Muscle of leg (tissue), 3 donors: ENCODE measurements at regions not wholly inside any gene's neighbourhood (a gene's known extent, or its start where the extent isn't known, plus 50 kb on each side); places are given as distances from the start of the nearest gene placed in this dataset.

ENCODE experiments used
- DNase-seq: peaks from one replicate; pipeline ENCODE4 v3.0.0; 2013
- H3K27ac ChIP-seq: one replicate; pipeline ENCODE4 v1.5.1; 2013; ENCODE audit warnings: mild to moderate bottlenecking, low read length, control low read depth
- H3K27me3 ChIP-seq: one replicate; pipeline ENCODE4 v1.6.1; 2013; ENCODE audit warnings: low read length; ENCODE audit not compliant: control insufficient read depth, insufficient read depth
- H3K36me3 ChIP-seq: one replicate; pipeline ENCODE4 v1.6.1; 2013; ENCODE audit warnings: low read length; ENCODE audit not compliant: control insufficient read depth, insufficient read depth
- H3K4me1 ChIP-seq: one replicate; pipeline ENCODE4 v1.6.1; 2013; ENCODE audit warnings: low read length; ENCODE audit not compliant: control insufficient read depth, insufficient read depth
- H3K4me3 ChIP-seq: one replicate; pipeline ENCODE4 v1.5.1; 2013; ENCODE audit warnings: low read length, control low read depth
- H3K9me3 ChIP-seq: replicated peaks from 2 replicates; pipeline ENCODE4 v1.6.1; 2013; ENCODE audit warnings: low read depth, low read length; ENCODE audit not compliant: control insufficient read depth
- WGBS: methylation state at CpG from one replicate; pipeline ENCODE4 v1.1.5; 2013; ENCODE audit warnings: missing lambda C conversion rate; ENCODE audit not compliant: insufficient coverage; 5-methylcytosine and 5-hydroxymethylcytosine counted together

- Histone ChIP-seq H3K36me3 (no peaks in the 10 kb centered on the region), H3K4me3 (no peak overlapping the region), H3K27ac (peak overlapping the region; percentile 65), H3K4me1 (peaks cover 3% of the 10 kb centered on the region), H3K9me3 (no peaks in the 10 kb centered on the region), H3K27me3 (no peaks in the 10 kb centered on the region)
- DNase-seq: no peak
- no CpG with 5 or more reads among the region's 9 CpGs for WGBS
Measured at GRCh38 chr2:182521453-182522404, 94.9 kb upstream of the PDE1A start.

GRCh38 chr2:182522405-182522896, 95.6 kb upstream of the PDE1A start:
- H3K36me3 ChIP-seq: no peaks in the 10 kb centered on the region
- 11% methylated on average over 1 of the region's 6 CpGs for WGBS
- peak overlapping the region; percentile 65 for H3K27ac ChIP-seq
- peaks cover 3% of the 10 kb centered on the region for H3K4me1 ChIP-seq
- H3K9me3 ChIP-seq: no peaks in the 10 kb centered on the region
- no peak overlapping the region for H3K4me3 ChIP-seq
- no peaks in the 10 kb centered on the region for H3K27me3 ChIP-seq
- DNase-seq: peak; percentile 42

- H3K27me3 ChIP-seq: no peaks in the 10 kb centered on the region
- no peaks in the 10 kb centered on the region for H3K9me3 ChIP-seq
- peaks cover 3% of the 10 kb centered on the region for H3K4me1 ChIP-seq
- H3K27ac ChIP-seq: peak overlapping the region; percentile 65
- 17% methylated on average over 2 of the region's 4 CpGs for WGBS
- no peaks in the 10 kb centered on the region for H3K36me3 ChIP-seq
- DNase-seq: peak; percentile 74
- H3K4me3 ChIP-seq: no peak overlapping the region
Measured at GRCh38 chr2:182522972-182523473, 96.2 kb upstream of the PDE1A start.

GRCh38 chr2:182530636-182531035, 103.8 kb upstream of the PDE1A start:
- no peaks in the 10 kb centered on the region for H3K36me3 ChIP-seq
- no peak overlapping the region for H3K27ac ChIP-seq
- H3K9me3 ChIP-seq: no peaks in the 10 kb centered on the region
- no peaks in the 10 kb centered on the region for H3K27me3 ChIP-seq
- no peak for DNase-seq
- H3K4me3 ChIP-seq: no peak overlapping the region
- H3K4me1 ChIP-seq: no peaks in the 10 kb centered on the region

- H3K27ac ChIP-seq: no peak overlapping the region
- peaks cover 2% of the 10 kb centered on the region for H3K4me1 ChIP-seq
- H3K9me3 ChIP-seq: no peaks in the 10 kb centered on the region
- H3K36me3 ChIP-seq: no peaks in the 10 kb centered on the region
- no CpG with 5 or more reads among the region's 1 CpG for WGBS
- H3K4me3 ChIP-seq: no peak overlapping the region
- DNase-seq: peak; percentile 13
- no peaks in the 10 kb centered on the region for H3K27me3 ChIP-seq
Measured at GRCh38 chr2:182540252-182540651, 113.4 kb upstream of the PDE1A start.

GRCh38 chr2:182541268-182541667, 114.4 kb upstream of the PDE1A start:
- Histone ChIP-seq H3K27me3 (no peaks in the 10 kb centered on the region), H3K27ac (no peak overlapping the region), H3K4me3 (no peak overlapping the region), H3K9me3 (no peaks in the 10 kb centered on the region), H3K4me1 (peaks cover 2% of the 10 kb centered on the region), H3K36me3 (no peaks in the 10 kb centered on the region)
- no peak for DNase-seq

GRCh38 chr2:182542501-182543258, 115.8 kb upstream of the PDE1A start:
- H3K4me1 ChIP-seq: peaks cover 2% of the 10 kb centered on the region
- H3K27ac ChIP-seq: no peak overlapping the region
- H3K27me3 ChIP-seq: no peaks in the 10 kb centered on the region
- no peak overlapping the region for H3K4me3 ChIP-seq
- H3K36me3 ChIP-seq: no peaks in the 10 kb centered on the region
- H3K9me3 ChIP-seq: no peaks in the 10 kb centered on the region
- peak; percentile 26 for DNase-seq
- no CpG with 5 or more reads among the region's 6 CpGs for WGBS

- WGBS: no CpG with 5 or more reads among the region's 3 CpGs
- no peaks in the 10 kb centered on the region for H3K9me3 ChIP-seq
- no peak for DNase-seq
- no peaks in the 10 kb centered on the region for H3K27me3 ChIP-seq
- H3K27ac ChIP-seq: no peak overlapping the region
- H3K4me1 ChIP-seq: peaks cover 4% of the 10 kb centered on the region
- H3K4me3 ChIP-seq: no peak overlapping the region
- H3K36me3 ChIP-seq: no peaks in the 10 kb centered on the region
Measured at GRCh38 chr2:182543741-182544525, 117.1 kb upstream of the PDE1A start.

GRCh38 chr2:182545420-182546167, 118.8 kb upstream of the PDE1A start:
- Histone ChIP-seq H3K4me3 (no peak overlapping the region), H3K4me1 (peaks cover 4% of the 10 kb centered on the region), H3K36me3 (no peaks in the 10 kb centered on the region), H3K27me3 (no peaks in the 10 kb centered on the region), H3K27ac (no peak overlapping the region), H3K9me3 (no peaks in the 10 kb centered on the region)
- DNase-seq: no peak
- 100% methylated on average over 1 of the region's 3 CpGs for WGBS
